Esophagus muscularis mucosa (tissue), 4 donors: ENCODE measurements at regions not wholly inside any gene's neighbourhood (a gene's known extent, or its start where the extent isn't known, plus 50 kb on each side); places are given as distances from the start of the nearest gene placed in this dataset.

Experiments
- DNase-seq: peaks from one replicate; pipeline ENCODE4 v3.0.0-alpha.2; 2017; ENCODE audit errors: extremely low spot score
- H3K27ac ChIP-seq, 4 donors: fragments of 200-600 bp; sonication (generic); replicated peaks in 1 of 4; 1 replicate in 3 of 4; 2 replicates in 1 of 4; pipeline ENCODE4 v1.5.1; 2016 to 2019; ENCODE audit warnings: mild to moderate bottlenecking in 1 of 4
- H3K27me3 ChIP-seq, 4 donors: fragments of 200-600 bp; sonication (generic); one replicate each; pipeline versions ENCODE4 v1.5.1 to v1.6.0; 2016 to 2019
- H3K36me3 ChIP-seq, 4 donors: fragments of 200-600 bp; sonication (generic); one replicate each; pipeline ENCODE4 v1.5.1; 2016 to 2019
- H3K4me1 ChIP-seq, 4 donors: fragments of 200-600 bp; sonication (generic); one replicate each; pipeline ENCODE4 v1.5.1; 2016 to 2019
- H3K4me3 ChIP-seq, 4 donors: fragments of 200-600 bp; sonication (generic); 1 replicate in 2 of 4; 2 replicates in 2 of 4; pipeline ENCODE4 v1.5.1; 2016 to 2019; ENCODE audit warnings: mild to moderate bottlenecking in 4 of 4, moderate library complexity in 1 of 4
- H3K9me3 ChIP-seq, 4 donors: fragments of 200-600 bp; sonication (generic); 1 replicate in 3 of 4; 2 replicates in 1 of 4; pipeline ENCODE4 v1.5.1; 2016 to 2019
- CTCF ChIP-seq, 3 experiments: fragments of 200-600 bp in 2 of 3; fragments of 450-650 bp in 1 of 3; sonication (generic) in 2 of 3; IDR thresholded peaks; one replicate each; pipeline ENCODE4 v1.5.1; 2017 to 2019; ENCODE audit warnings: antibody characterized with exemption in 3 of 3, mild to moderate bottlenecking in 2 of 3, moderate library complexity in 1 of 3
- EP300 ChIP-seq: sonication (generic); formaldehyde crosslinking; IDR thresholded peaks from one replicate; pipeline ENCODE4 v1.6.1; 2017; ENCODE audit warnings: antibody characterized with exemption
- POLR2A ChIP-seq: fragments of 450-650 bp; IDR thresholded peaks from one replicate; pipeline ENCODE4 v1.6.1; 2017; ENCODE audit warnings: antibody characterized with exemption, moderate library complexity, mild to moderate bottlenecking, low read depth
- POLR2AphosphoS5 ChIP-seq, 2 donors: sonication (generic); formaldehyde crosslinking; IDR thresholded peaks; one replicate each; pipeline ENCODE4 v1.6.1; 2017; ENCODE audit warnings: antibody characterized with exemption in 2 of 2
- WGBS: methylation state at CpG from one replicate; pipeline ENCODE4 v1.1.5; 2018; 5-methylcytosine and 5-hydroxymethylcytosine counted together
- intact Hi-C: fragments of 100-400 bp; cut with DNase I; formaldehyde crosslinking; loops from one replicate; pipeline ENCODE4 v1.15.1; 2023

GRCh38 chr5:96127538-96127937, 165.9 kb upstream of the ELL2 start:
- no peaks in the 10 kb centered on the region for H3K9me3 ChIP-seq
- peaks cover 0 to 37% (median 33%) of the 10 kb centered on the region in 4 donors for H3K4me1 ChIP-seq
- intact Hi-C loops = no loop called here
- no peak for DNase-seq
- TF ChIP-seq POLR2A (no peak), CTCF (IDR thresholded peaks at IDR 0.05) (no peak), EP300 (no peak), POLR2AphosphoS5 (IDR thresholded peaks at IDR 0.05) (no peak)
- no peaks in the 10 kb centered on the region for H3K27me3 ChIP-seq
- no peak overlapping the region for H3K4me3 ChIP-seq
- WGBS = 58% methylated on average over 2 of the region's 2 CpGs
- H3K27ac ChIP-seq = no peak overlapping the region
- H3K36me3 ChIP-seq = no peaks in the 10 kb centered on the region

- Histone ChIP-seq H3K4me3 (peak overlapping the region in 2 of 4 donors; percentile 6 to 20), H3K36me3 (no peaks in the 10 kb centered on the region), H3K27me3 (no peaks in the 10 kb centered on the region), H3K27ac (peak overlapping the region in 3 of 4 donors; percentile 8 to 15 (median 13)), H3K9me3 (no peaks in the 10 kb centered on the region), H3K4me1 (peaks cover 0 to 37% (median 33%) of the 10 kb centered on the region in 4 donors)
- TF ChIP-seq CTCF (IDR thresholded peaks at IDR 0.05) (no peak), EP300 (no peak), POLR2A (no peak), POLR2AphosphoS5 (IDR thresholded peaks at IDR 0.05) (no peak)
- 33% methylated on average over 5 of the region's 5 CpGs for WGBS
- intact Hi-C loops = no loop called here
- DNase-seq = no peak
Observed at GRCh38 chr5:96125231-96125891, 163.7 kb upstream of the ELL2 start.

GRCh38 chr5:96124589-96124988, 162.9 kb upstream of the ELL2 start:
- Histone ChIP-seq H3K4me3 (no peak overlapping the region), H3K27ac (no peak overlapping the region), H3K27me3 (no peaks in the 10 kb centered on the region), H3K36me3 (no peaks in the 10 kb centered on the region), H3K4me1 (peaks cover 0 to 37% (median 34%) of the 10 kb centered on the region in 4 donors), H3K9me3 (no peaks in the 10 kb centered on the region)
- TF ChIP-seq EP300 (no peak), POLR2A (no peak), POLR2AphosphoS5 (IDR thresholded peaks at IDR 0.05) (no peak), CTCF (IDR thresholded peaks at IDR 0.05) (no peak)
- no peak for DNase-seq
- WGBS = 94% methylated on average over 1 of the region's 1 CpG
- intact Hi-C loops = no loop called here

GRCh38 chr5:96123418-96123817, 161.8 kb upstream of the ELL2 start:
- intact Hi-C loops = no loop called here
- Histone ChIP-seq H3K36me3 (no peaks in the 10 kb centered on the region), H3K4me1 (peaks cover 0 to 44% (median 38%) of the 10 kb centered on the region in 4 donors), H3K27me3 (no peaks in the 10 kb centered on the region), H3K9me3 (no peaks in the 10 kb centered on the region), H3K27ac (no peak overlapping the region), H3K4me3 (no peak overlapping the region)
- TF ChIP-seq POLR2A (no peak), EP300 (no peak), CTCF (IDR thresholded peaks at IDR 0.05) (no peak), POLR2AphosphoS5 (IDR thresholded peaks at IDR 0.05) (no peak)
- DNase-seq = no peak
- 91% methylated on average over 1 of the region's 1 CpG for WGBS

- Histone ChIP-seq H3K27me3 (no peaks in the 10 kb centered on the region), H3K27ac (no peak overlapping the region), H3K9me3 (no peaks in the 10 kb centered on the region), H3K4me1 (peaks cover 0 to 43% (median 34%) of the 10 kb centered on the region in 4 donors), H3K4me3 (no peak overlapping the region), H3K36me3 (no peaks in the 10 kb centered on the region)
- DNase-seq = no peak
- TF ChIP-seq POLR2A = no peak
- TF ChIP-seq POLR2AphosphoS5 (IDR thresholded peaks at IDR 0.05) = no peak
- TF ChIP-seq EP300 = no peak
- no peak for TF ChIP-seq CTCF (IDR thresholded peaks at IDR 0.05)
- intact Hi-C loops = no loop called here
- 77% methylated on average over 2 of the region's 2 CpGs for WGBS
Observed at GRCh38 chr5:96121364-96121763, 159.7 kb upstream of the ELL2 start.
